ENCODE measurements at regions not wholly inside any gene's neighbourhood (a gene's known extent, or its start where the extent isn't known, plus 50 kb on each side); places are given as distances from the start of the nearest gene placed in this dataset.

GRCh38 chr21:16597753-16598152, 868.0 kb downstream of the USP25 start:
- DNase-seq, result no peak

- DNase-seq, result peak; percentile 14
Observed at GRCh38 chr21:16605597-16605996, 875.8 kb downstream of the USP25 start.

DNA sequence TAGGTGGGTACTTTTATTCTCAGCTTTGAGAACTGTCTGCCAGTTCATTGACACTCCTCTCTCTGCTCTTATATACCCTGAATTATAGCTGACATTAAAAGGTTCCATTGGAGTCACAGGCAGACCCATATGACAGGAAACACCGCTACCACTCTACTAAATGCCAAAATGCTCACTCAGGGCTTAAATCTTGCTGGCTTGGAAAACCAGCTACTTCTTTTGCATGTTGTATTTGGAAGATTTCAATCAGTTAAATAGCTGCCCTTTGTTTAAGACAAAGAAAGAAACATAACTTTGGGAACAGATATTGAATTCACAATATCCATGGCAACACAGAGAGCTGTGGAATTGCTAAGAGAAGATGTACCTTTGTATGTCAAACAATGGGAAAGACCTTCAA, 876.5 kb downstream of the USP25 start:
- no peak for DNase-seq

- no peak for DNase-seq
Observed at GRCh38 chr21:16608209-16608830, 878.5 kb downstream of the USP25 start.

- no peak for DNase-seq
Observed at GRCh38 chr21:16619281-16619680, 889.5 kb downstream of the USP25 start.

GRCh38 chr21:16620786-16621320, 891.1 kb downstream of the USP25 start:
- no peak for DNase-seq

- peak; percentile 71 for DNase-seq
Observed at GRCh38 chr21:16624479-16625118, 888.2 kb upstream of the CXADR start.

DNA sequence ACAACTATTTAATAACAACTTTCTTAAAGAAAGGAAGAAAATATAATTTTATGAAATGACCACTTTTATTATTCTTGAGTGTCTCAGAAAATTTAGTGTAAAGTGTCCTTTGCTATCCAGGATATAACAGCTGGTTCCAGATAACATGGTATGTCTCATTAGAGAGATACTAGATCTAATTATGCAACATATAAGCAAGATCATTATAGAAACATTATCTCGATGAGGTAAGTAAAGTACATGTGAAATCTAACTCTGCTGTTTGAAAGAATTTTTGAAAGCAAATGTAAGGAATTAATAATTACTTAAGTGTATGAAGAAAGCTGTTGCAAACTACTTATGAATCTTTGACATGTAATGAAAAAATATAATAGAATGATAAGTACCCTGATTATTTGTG, 887.4 kb upstream of the CXADR start:
- no peak for DNase-seq

GRCh38 chr21:16633831-16634459, 878.9 kb upstream of the CXADR start:
- DNase-seq, result no peak

- DNase-seq, result peak; percentile 89
Observed at GRCh38 chr21:16634515-16634914, 878.3 kb upstream of the CXADR start.

- DNase-seq, result no peak
Observed at GRCh38 chr21:16640297-16641027, 872.4 kb upstream of the CXADR start.

DNA sequence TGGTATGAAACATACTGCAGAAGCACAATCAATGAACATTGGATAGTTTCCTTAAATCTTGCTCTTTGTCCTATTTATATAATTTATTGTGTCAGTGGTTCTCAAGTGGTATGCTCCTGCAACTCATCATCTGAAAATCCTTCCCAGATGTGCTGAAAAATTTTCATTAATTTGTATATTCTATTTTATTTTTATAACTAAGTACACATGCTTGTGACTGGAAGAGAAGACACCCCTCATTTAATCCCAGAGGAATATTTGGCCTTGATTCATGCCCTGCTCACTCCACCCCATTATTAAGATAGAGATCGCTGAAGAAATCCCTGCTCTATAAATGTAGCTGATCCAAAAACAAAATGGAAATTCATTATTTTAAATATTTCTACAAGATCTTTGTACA, 870.5 kb upstream of the CXADR start:
- no peak for DNase-seq

GRCh38 chr21:16644685-16645084, 868.2 kb upstream of the CXADR start:
- no peak for DNase-seq

DNA sequence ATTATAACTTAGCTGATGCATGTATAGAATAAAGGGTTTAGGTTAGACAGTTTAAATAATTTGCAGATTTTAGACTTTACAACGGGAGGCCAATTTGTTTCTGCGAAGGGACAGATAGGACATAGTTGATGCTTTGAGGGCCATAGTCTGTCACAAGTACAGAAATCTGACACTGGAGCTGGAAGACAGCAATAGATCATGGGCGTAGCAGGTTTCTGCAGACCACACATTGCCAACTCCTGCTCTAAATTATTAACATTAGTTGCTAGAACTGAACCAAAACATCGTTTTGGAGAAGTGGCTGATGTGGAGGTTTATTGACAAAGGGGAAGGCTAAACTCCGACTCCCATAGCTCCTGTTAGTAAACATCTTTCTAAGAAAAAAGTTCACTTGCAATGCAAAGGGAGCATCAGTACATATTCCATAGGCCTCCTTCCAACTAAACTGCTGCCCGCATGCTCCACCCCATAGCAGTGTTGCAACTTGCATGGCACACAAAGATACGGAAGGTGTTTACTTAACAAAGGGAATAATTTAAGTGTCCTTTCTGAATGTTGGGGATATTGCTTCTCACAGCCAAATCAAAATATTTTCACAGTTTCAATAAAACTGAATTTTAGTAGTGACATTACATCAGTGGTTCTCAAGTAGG, 862.0 kb upstream of the CXADR start:
- no peak for DNase-seq

DNA sequence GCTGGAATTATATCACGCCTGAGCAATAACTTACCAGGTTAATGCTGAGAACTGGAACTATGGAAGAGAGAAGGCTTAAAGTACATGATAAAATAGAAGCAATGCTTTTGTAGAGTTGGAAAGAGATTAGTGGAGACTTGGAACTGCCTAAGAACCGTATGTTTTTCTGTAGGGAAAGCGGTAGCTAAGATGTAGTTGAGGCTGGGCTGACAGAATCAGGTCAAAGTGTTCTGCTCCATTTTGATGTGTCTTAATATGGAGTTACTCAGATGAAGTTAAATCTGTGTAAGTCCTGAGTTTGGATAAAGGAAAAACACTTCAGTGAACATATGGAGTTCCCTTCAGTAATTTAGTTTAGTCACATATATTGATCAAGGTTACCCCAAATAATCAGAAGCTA, 860.9 kb upstream of the CXADR start:
- no peak for DNase-seq

- no peak for DNase-seq
Observed at GRCh38 chr21:16663436-16663835, 849.4 kb upstream of the CXADR start.

- no peak for DNase-seq
Observed at GRCh38 chr21:16667395-16667794, 845.4 kb upstream of the CXADR start.

DNA sequence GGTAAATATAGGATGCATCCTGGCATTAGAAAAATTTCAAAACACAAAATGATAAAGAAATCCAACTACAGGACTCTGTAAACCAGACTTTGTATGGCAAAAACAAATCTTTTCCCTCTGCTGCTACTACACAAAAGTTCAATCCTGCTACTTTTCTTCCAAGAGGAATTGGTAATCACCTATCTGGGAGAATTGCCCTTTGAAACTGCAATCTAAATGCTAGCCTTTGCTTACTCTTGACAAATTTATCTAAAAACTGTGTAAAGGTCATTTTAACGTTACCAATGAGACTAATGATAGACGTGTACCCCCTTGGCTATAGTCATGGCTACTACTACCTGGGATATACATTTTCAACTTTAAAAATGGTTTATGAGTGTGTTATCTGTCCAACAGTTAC, 837.9 kb upstream of the CXADR start:
- DNase-seq, result no peak

DNA sequence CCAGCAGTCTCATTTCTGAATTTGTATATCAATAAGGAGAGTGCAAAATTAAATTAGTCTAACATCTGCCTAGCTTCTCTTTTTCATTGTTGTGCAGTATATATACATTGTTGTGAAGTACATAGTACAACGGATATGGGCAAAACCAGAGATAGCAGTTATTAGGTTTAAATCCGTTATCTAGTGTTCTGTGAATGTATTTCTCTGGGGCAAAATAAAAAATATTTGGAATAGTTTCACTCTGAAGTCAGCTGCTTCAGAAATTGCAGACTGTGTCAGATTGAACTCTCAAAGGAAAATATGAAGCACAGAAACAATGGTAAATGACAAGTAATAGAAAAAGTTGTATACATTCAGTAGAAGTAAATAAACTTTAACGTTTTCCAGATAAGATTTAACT, 836.5 kb upstream of the CXADR start:
- DNase-seq, result no peak

DNA sequence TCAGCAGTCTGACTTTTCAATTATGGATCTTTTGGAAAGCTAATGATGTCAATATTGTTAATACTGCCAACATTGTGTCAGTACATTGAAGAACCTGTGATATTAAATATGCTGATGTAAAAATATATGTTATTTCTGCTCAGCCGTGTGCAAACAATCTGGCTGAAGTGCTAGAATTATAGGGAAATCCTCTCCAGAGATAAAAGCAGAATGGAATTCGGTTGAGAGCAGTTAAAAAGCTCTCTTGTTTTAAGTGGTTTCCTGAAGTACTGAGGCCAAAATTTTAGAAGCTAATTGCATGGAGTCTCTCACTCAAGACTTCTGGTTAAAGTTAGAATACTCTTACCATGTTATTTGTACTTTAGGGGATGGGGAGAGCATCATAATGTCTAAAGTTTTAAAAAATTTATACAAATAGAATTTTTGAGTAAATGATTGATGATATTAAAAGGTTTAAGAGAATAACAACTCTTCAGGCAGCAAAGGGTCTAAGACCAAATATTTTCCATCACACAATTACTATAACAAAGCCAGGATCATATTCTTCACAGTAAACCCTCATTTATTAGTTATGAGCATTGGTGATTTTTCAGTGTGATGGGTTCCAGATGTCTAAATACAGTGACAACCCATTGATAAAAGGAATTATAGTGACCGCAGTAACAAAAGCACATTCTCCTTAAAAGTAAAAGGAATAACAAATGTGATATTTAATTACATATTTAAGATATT, 834.2 kb upstream of the CXADR start:
- DNase-seq, result peak; percentile 95

DNA sequence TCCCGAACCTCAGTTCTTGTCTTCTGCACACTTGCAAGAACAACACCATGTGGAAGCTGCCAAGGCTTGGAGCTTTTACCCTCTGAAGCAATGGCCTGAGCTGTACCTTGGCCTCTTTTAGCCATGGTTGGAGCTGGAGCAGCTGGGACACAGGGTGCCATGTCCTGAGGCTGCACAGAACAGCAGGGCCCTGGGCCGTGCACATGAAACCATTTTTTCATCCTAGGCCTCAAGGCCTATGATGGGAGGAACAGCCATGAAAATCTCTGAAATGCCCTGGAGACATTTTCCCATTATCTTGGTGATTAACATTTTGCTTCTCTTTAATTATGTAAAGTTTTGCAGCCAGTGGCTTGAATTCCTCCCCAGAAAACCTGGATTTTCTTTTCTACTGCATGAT, 817.8 kb upstream of the CXADR start:
- no peak for DNase-seq

GRCh38 chr21:16707274-16707673, 805.6 kb upstream of the CXADR start:
- DNase-seq, result no peak

Measured in NCI-H1105 treated with DMSO at 0.1 percent for 48 hours (cell line).